ENCODE measurements at regions not wholly inside any gene's neighbourhood (a gene's known extent, or its start where the extent isn't known, plus 50 kb on each side); places are given as distances from the start of the nearest gene placed in this dataset.

- no peak for TF ChIP-seq POLR2AphosphoS5 (IDR thresholded peaks at IDR 0.05; ENCODE audit: low read depth, low read length)
- no peak for TF ChIP-seq POLR2A (IDR thresholded peaks at IDR 0.05; ENCODE audit: low read depth, low read length)
- no peak for TF ChIP-seq SPI1 (IDR thresholded peaks at IDR 0.05; ENCODE audit: low read depth, low read length)
Observed at GRCh38 chr7:55307123-55307916, 57.8 kb upstream of the LANCL2 start.
